Keratinocyte (primary cell): ENCODE measurements at regions not wholly inside any gene's neighbourhood (a gene's known extent, or its start where the extent isn't known, plus 50 kb on each side); places are given as distances from the start of the nearest gene placed in this dataset.

Experiments
- DNase-seq: peaks from one replicate; pipeline ENCODE4 v3.0.0-alpha.2; 2011; ENCODE audit warnings: low read depth, missing footprints, low spot score
- FAIRE-seq: peaks from 2 replicates; lab custom pipeline; 2011; peaks lifted over from hg19 to GRCh38; lab: Jason Lieb, UNC
- H2AFZ ChIP-seq: 2 replicates; pipeline ENCODE4 v1.6.0; 2012; ENCODE audit warnings: low read length, control low read depth, inconsistent platforms; ENCODE audit not compliant: control insufficient read depth
- H3K27ac ChIP-seq: 2 replicates; pipeline ENCODE4 v1.5.1; 2011; ENCODE audit warnings: low read length; ENCODE audit not compliant: control insufficient read depth, insufficient read depth
- H3K27me3 ChIP-seq: 3 replicates; pipeline ENCODE4 v1.6.0; 2011; ENCODE audit warnings: low read length; ENCODE audit not compliant: control insufficient read depth, insufficient read depth; ENCODE audit errors: extremely low read depth
- H3K36me3 ChIP-seq, 2 experiments: 2 replicates in 1 of 2; 3 replicates in 1 of 2; pipeline ENCODE4 v1.5.1; 2011; ENCODE audit warnings: low read length in 2 of 2, mild to moderate bottlenecking in 1 of 2; ENCODE audit not compliant: control insufficient read depth in 2 of 2, insufficient read depth in 2 of 2; ENCODE audit errors: extremely low read depth in 1 of 2
- H3K4me1 ChIP-seq: 3 replicates; pipeline ENCODE4 v1.5.1; 2011; ENCODE audit warnings: low read length; ENCODE audit not compliant: control insufficient read depth, insufficient read depth; ENCODE audit errors: extremely low read depth
- H3K4me2 ChIP-seq: 3 replicates; pipeline ENCODE4 v1.6.0; 2011; ENCODE audit warnings: low read depth, low read length; ENCODE audit not compliant: control insufficient read depth, insufficient read depth; ENCODE audit errors: extremely low read depth
- H3K4me3 ChIP-seq, 3 experiments: fragments of 200-600 bp in 1 of 3; sonication (generic) in 1 of 3; 2 replicates in 2 of 3; 3 replicates in 1 of 3; pipeline ENCODE4 v1.5.1; 2011 to 2016; ENCODE audit warnings: low read length in 3 of 3, mild to moderate bottlenecking in 3 of 3, control low read depth in 2 of 3, inconsistent platforms in 1 of 3, low read depth in 1 of 3, mixed read lengths in 1 of 3, mixed run types in 1 of 3, moderate library complexity in 1 of 3; ENCODE audit not compliant: control insufficient read depth in 2 of 3, insufficient read depth in 2 of 3; ENCODE audit errors: extremely low read depth in 1 of 3
- H3K79me2 ChIP-seq: 2 replicates; pipeline ENCODE4 v1.6.0; 2012; ENCODE audit warnings: low read length; ENCODE audit not compliant: control insufficient read depth, insufficient read depth
- H3K9ac ChIP-seq: 3 replicates; pipeline ENCODE4 v1.6.0; 2011; ENCODE audit warnings: low read length; ENCODE audit not compliant: control insufficient read depth, insufficient read depth; ENCODE audit errors: extremely low read depth
- H3K9me1 ChIP-seq: 3 replicates; pipeline ENCODE4 v1.6.0; 2011; ENCODE audit warnings: low read length; ENCODE audit not compliant: control insufficient read depth, insufficient read depth; ENCODE audit errors: extremely low read depth
- H3K9me3 ChIP-seq: 2 replicates; pipeline ENCODE4 v1.5.1; 2012; ENCODE audit warnings: low read depth, low read length; ENCODE audit not compliant: control insufficient read depth
- H4K20me1 ChIP-seq: 3 replicates; pipeline ENCODE4 v1.6.0; 2011; ENCODE audit warnings: low read length; ENCODE audit not compliant: control insufficient read depth, insufficient read depth; ENCODE audit errors: extremely low read depth
- EZH2 ChIP-seq: IDR thresholded peaks from one replicate; pipeline ENCODE4 v1.6.1; 2012; ENCODE audit warnings: inconsistent platforms, mild to moderate bottlenecking, low read length, moderate library complexity
- dilution Hi-C: fragments of 300-500 bp; cut with MboI; formaldehyde crosslinking; loops from one replicate; pipeline ENCODE4 v1.7.0; 2020; ENCODE audit warnings: low sequenced_read_pairs; ENCODE audit not compliant: extremely low pct_ligation_motif_present
- TF ChIP-seq, protein P1 (sequence below), 3 experiments: IDR thresholded peaks in 1 of 3; conservative IDR thresholded peaks in 1 of 3; optimal IDR thresholded peaks in 1 of 3; 2 replicates in 2 of 3; 3 replicates in 1 of 3; pipeline versions ENCODE3 to v1.5.1; 2011; ENCODE audit warnings: low read length in 3 of 3, mild to moderate bottlenecking in 3 of 3, moderate library complexity in 2 of 3, control low read depth in 1 of 3, inconsistent platforms in 1 of 3; ENCODE audit not compliant: insufficient read depth in 2 of 3; ENCODE audit errors: extremely low read depth in 1 of 3

DNA sequence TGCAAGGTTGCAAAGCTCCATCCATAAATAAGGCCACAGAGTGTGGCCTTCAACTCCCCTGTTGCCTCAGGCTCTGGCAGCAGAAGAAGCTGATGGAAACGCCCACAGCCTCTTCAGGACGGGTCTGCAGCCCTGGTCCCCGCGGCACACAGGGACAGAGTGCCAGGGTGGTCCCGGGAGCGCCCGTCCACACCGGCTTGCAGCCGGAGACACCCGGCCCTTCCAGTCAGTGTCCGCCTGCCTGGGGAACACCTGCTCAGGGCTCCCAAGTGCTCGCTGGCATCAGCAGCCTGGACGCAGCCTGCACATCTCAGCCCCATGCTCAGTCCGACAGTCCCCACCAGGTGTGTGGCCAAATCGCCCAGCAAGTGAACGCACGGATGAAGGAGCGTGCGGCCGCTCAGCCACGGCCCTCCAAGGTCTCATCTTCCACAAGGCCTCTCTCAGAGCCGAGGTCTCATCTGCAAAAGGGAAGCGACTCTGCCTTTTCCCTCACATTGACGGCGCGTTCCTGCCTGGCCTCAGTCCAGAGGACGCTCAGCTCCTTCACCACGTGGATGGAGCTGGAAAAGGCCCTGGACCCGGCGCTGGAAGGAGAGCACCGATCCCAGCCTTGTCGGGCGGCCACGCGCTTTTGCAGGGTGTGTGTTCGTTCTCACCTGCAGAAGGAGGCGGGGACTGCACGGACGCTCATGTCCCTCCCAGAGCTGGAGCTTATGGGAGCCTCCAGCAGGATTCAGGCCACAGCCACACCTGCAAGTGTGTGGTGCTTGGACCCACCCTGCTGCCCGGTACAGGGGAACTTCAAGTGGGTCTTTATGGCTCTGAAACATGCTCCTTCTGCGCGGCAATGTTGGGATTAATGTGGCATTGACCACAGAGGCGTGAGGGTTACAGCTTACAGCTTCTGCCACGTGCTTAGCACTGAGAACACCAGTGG, 180.4 kb downstream of the DLL1 start:
- dilution Hi-C loops = no loop called here
- Histone ChIP-seq H3K9me3 (no peaks in the 10 kb centered on the region), H3K9me1 (no peaks in the 10 kb centered on the region), H3K4me2 (no peak overlapping the region), H3K27ac (no peak overlapping the region), H4K20me1 (no peaks in the 10 kb centered on the region), H3K4me1 (no peaks in the 10 kb centered on the region), H3K79me2 (no peaks in the 10 kb centered on the region), H3K9ac (no peak overlapping the region), H2AFZ (no peak overlapping the region), H3K4me3 (no peak overlapping the region), H3K27me3 (no peaks in the 10 kb centered on the region), H3K36me3 (no peaks in the 10 kb centered on the region)
- no peak for TF ChIP-seq EZH2
- TF ChIP-seq, protein P1, sequence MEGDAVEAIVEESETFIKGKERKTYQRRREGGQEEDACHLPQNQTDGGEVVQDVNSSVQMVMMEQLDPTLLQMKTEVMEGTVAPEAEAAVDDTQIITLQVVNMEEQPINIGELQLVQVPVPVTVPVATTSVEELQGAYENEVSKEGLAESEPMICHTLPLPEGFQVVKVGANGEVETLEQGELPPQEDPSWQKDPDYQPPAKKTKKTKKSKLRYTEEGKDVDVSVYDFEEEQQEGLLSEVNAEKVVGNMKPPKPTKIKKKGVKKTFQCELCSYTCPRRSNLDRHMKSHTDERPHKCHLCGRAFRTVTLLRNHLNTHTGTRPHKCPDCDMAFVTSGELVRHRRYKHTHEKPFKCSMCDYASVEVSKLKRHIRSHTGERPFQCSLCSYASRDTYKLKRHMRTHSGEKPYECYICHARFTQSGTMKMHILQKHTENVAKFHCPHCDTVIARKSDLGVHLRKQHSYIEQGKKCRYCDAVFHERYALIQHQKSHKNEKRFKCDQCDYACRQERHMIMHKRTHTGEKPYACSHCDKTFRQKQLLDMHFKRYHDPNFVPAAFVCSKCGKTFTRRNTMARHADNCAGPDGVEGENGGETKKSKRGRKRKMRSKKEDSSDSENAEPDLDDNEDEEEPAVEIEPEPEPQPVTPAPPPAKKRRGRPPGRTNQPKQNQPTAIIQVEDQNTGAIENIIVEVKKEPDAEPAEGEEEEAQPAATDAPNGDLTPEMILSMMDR (optimal IDR thresholded peaks at IDR 0.05 in 1 of 3, IDR thresholded peaks at IDR 0.05 in 1 of 3, conservative IDR thresholded peaks at IDR 0.05 in 1 of 3; ENCODE audit: extremely low read depth in 1 of 3, insufficient read depth in 2 of 3, low read length in 3 of 3) = no peak
- DNase-seq (no peak), FAIRE-seq (no peak)

DNA sequence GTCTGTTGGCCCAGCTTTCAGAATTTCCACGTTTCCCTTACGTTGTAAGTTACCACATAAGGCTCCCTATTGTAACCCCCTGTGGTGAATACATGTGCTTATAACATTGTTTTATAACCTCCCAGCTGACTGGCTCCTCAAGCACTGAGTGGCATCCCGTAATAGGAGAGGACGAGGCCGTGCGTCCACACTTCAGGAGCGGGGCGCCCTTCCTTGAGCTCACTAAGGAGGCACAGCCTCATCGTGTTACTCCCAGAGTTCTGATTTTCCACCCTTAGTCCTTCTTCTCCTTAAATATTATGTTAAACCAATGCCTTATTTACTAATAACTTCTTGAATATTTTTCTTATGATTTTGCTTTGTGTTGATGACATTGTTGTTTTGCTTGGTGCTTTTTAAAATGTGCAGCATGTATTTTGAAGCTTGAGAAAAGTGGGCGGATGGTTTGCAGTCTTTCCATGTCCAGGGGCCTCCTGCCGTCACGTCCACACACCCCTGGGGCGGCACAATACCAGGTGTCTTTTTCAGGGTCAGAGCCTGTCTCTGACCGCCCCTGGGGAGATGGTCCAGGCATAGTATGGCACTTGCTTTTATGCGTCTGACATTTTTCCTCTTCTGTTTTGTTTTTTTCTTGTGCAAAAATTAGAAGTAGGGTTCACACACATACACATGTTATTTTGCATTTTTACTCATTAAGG, 181.8 kb downstream of the DLL1 start:
- Histone ChIP-seq H3K4me1 (no peaks in the 10 kb centered on the region), H3K9me1 (no peaks in the 10 kb centered on the region), H3K4me2 (no peak overlapping the region), H3K79me2 (no peaks in the 10 kb centered on the region), H3K36me3 (no peaks in the 10 kb centered on the region), H4K20me1 (no peaks in the 10 kb centered on the region), H3K9ac (no peak overlapping the region), H2AFZ (no peak overlapping the region), H3K27ac (no peak overlapping the region), H3K4me3 (no peak overlapping the region), H3K9me3 (no peaks in the 10 kb centered on the region), H3K27me3 (no peaks in the 10 kb centered on the region)
- TF ChIP-seq EZH2 = no peak
- TF ChIP-seq, protein P1 (optimal IDR thresholded peaks at IDR 0.05 in 1 of 3, IDR thresholded peaks at IDR 0.05 in 1 of 3, conservative IDR thresholded peaks at IDR 0.05 in 1 of 3; ENCODE audit: extremely low read depth in 1 of 3, insufficient read depth in 2 of 3, low read length in 3 of 3) = no peak
- no peak for FAIRE-seq
- dilution Hi-C loops = no loop called here
- DNase-seq = no peak
